HCT116 (cell line): ENCODE measurements at regions not wholly inside any gene's neighbourhood (a gene's known extent, or its start where the extent isn't known, plus 50 kb on each side); places are given as distances from the start of the nearest gene placed in this dataset.
"Not testable (repeated sequence)": the region's sequence is repeated elsewhere in the genome, so short reads cannot be mapped to it uniquely, and the experiment has no call there.

ENCODE experiments used
- ATAC-seq: fragments of 200-7000 bp; cut with Tn5 transposase; 2 replicates; pipeline ENCODE4 v1.9.1; 2020; ENCODE audit warnings: mild to moderate bottlenecking, moderate library complexity
- BruUV-seq: library from RNA; stranded (reverse); fragments of 400-500 nt; replicated peaks from 2 replicates; lab custom pipeline; 2021; lab: Mats Ljungman, UMichigan
- CTCF ChIA-PET: fragments of 300-600 bp; sonication (Branson Sonifier 250); formaldehyde crosslinking; loops from one replicate; lab custom pipeline; 2021; ENCODE audit warnings: antibody characterized with exemption; lab: Charles Lee
- POLR2A ChIA-PET: fragments of 300-600, 350-600 bp; sonication (Branson Sonifier 250); formaldehyde crosslinking; loops from one replicate; lab custom pipeline; 2021; ENCODE audit warnings: antibody characterized with exemption; lab: Charles Lee
- RAD21 ChIA-PET, 2 experiments: fragments of 300-600 bp; sonication (Branson Sonifier 250); formaldehyde crosslinking; loops; one replicate each; lab custom pipeline; 2023; ENCODE audit warnings: low total read pairs in 2 of 2; ENCODE audit not compliant: uncharacterized antibody in 2 of 2, unreplicated experiment in 2 of 2, low non-redundant PET in 1 of 2; lab: Charles Lee
- DNase-seq: peaks from one replicate; pipeline ENCODE4 v3.0.0-alpha.2; 2010; ENCODE audit warnings: low read depth, low spot score
- H2AFZ ChIP-seq: fragments of 200-600 bp; shearing (Covaris generic), sonication (generic); 2 replicates; pipeline ENCODE4 v1.6.1; 2017; ENCODE audit warnings: low read depth, mixed run types, mixed read lengths, antibody characterized with exemption, low read length; ENCODE audit not compliant: poor library complexity, severe bottlenecking
- H3K27ac ChIP-seq: 2 replicates; pipeline ENCODE4 v1.5.1; 2012; ENCODE audit warnings: low read depth, low read length
- H3K27me3 ChIP-seq: fragments of 200-600 bp; sonication (generic); 2 replicates; pipeline ENCODE4 v1.6.1; 2016; ENCODE audit warnings: mixed run types, low read length, mixed read lengths; ENCODE audit not compliant: insufficient read depth
- H3K36me3 ChIP-seq, 2 experiments: fragments of 200-500 bp in 1 of 2; fragments of 200-600 bp in 1 of 2; sonication (Bioruptor generic) in 1 of 2; sonication (generic) in 1 of 2; 2 replicates each; pipeline versions ENCODE4 v1.5.1 to v1.6.1; 2014 to 2016; ENCODE audit warnings: low read length in 2 of 2, inconsistent platforms in 1 of 2, mixed read lengths in 1 of 2, mixed run types in 1 of 2; ENCODE audit not compliant: insufficient read depth in 2 of 2, control insufficient read depth in 1 of 2
- H3K4me1 ChIP-seq, 2 experiments: fragments of 200-600 bp in 1 of 2; sonication (generic) in 1 of 2; 2 replicates each; pipeline versions ENCODE4 v1.5.1 to v1.6.1; 2012 to 2017; ENCODE audit warnings: low read length in 2 of 2, inconsistent platforms in 1 of 2, mild to moderate bottlenecking in 1 of 2, mixed read lengths in 1 of 2, mixed run types in 1 of 2, moderate library complexity in 1 of 2; ENCODE audit not compliant: insufficient read depth in 2 of 2, control insufficient read depth in 1 of 2
- H3K4me2 ChIP-seq: fragments of 200-600 bp; sonication (generic); 2 replicates; pipeline ENCODE4 v1.6.1; 2017; ENCODE audit warnings: mixed run types, low read length, mixed read lengths
- H3K4me3 ChIP-seq, 2 experiments: fragments of 200-600 bp in 1 of 2; sonication (generic) in 1 of 2; replicated peaks in 1 of 2; 2 replicates each; pipeline ENCODE4 v1.5.1; 2011 to 2016; ENCODE audit warnings: low read length in 2 of 2, control low read depth in 1 of 2, low read depth in 1 of 2, mild to moderate bottlenecking in 1 of 2, mixed read lengths in 1 of 2, mixed run types in 1 of 2
- H3K79me2 ChIP-seq: fragments of 200-600 bp; sonication (generic); 2 replicates; pipeline ENCODE4 v1.6.1; 2017; ENCODE audit warnings: mild to moderate bottlenecking, mixed run types, low read length, moderate library complexity, mixed read lengths; ENCODE audit not compliant: insufficient read depth
- H3K9ac ChIP-seq: fragments of 200-600 bp; sonication (generic); 2 replicates; pipeline ENCODE4 v1.6.1; 2016; ENCODE audit warnings: low read length, mixed read lengths
- H3K9me2 ChIP-seq: fragments of 200-600 bp; sonication (generic), shearing (Covaris generic); 2 replicates; pipeline ENCODE4 v1.6.1; 2017; ENCODE audit warnings: mixed run types, mild to moderate bottlenecking, moderate library complexity; ENCODE audit not compliant: insufficient read depth
- H3K9me3 ChIP-seq, 2 experiments: fragments of 200-500 bp in 1 of 2; fragments of 200-600 bp in 1 of 2; sonication (Bioruptor generic) in 1 of 2; sonication (generic) in 1 of 2; 2 replicates each; pipeline ENCODE4 v1.6.1; 2014 to 2017; ENCODE audit warnings: low read length in 2 of 2, mixed read lengths in 2 of 2, inconsistent platforms in 1 of 2, low read depth in 1 of 2, mild to moderate bottlenecking in 1 of 2, mixed run types in 1 of 2, moderate library complexity in 1 of 2; ENCODE audit not compliant: control insufficient read depth in 1 of 2, insufficient read depth in 1 of 2
- H4K20me1 ChIP-seq: fragments of 200-600 bp; sonication (generic), shearing (Covaris generic); 2 replicates; pipeline ENCODE4 v1.6.1; 2017; ENCODE audit warnings: mixed run types, mild to moderate bottlenecking, moderate library complexity; ENCODE audit not compliant: insufficient read depth
- CBX3 ChIP-seq: IDR thresholded peaks from 2 replicates; pipeline ENCODE4 v1.6.1; 2012; ENCODE audit warnings: low read depth
- EZH2phosphoT487 ChIP-seq: fragments of 200-600 bp; IDR thresholded peaks from 2 replicates; pipeline ENCODE4 v1.6.1; 2018; ENCODE audit warnings: antibody characterized with exemption, borderline replicate concordance
- RAD21 ChIP-seq: IDR thresholded peaks from 2 replicates; pipeline ENCODE4 v1.6.1; 2012; ENCODE audit warnings: low read depth, mild to moderate bottlenecking
- REST ChIP-seq: IDR thresholded peaks from 2 replicates; pipeline ENCODE4 v1.6.1; 2012; ENCODE audit warnings: low read depth
- intact Hi-C: fragments of 100-400 bp; cut with micrococcal nuclease; formaldehyde crosslinking; loops from 2 replicates; pipeline ENCODE4 v1.10.0; 2022

DNA sequence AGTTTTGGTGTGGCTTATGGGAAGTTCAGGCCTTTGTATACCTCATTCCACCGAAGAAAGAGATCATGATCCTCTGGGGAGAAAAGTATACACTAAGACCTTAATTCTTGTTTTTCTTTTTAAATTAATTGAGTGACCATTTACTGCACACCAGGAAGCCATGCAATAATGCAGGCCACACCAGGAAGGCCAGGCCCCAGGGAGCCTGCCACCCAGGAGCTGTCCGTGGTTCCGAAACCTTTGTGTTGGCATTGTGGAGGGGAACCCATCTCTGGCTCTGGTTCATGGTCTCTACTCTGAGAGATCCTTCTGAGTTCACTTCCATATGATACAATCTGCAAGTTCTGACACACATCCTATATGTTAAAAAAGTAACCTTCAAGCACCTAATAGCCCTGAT, 291.8 kb downstream of the MIAT start:
- Histone ChIP-seq H2AFZ (no peak overlapping the region), H3K4me3 (no peak overlapping the region), H3K79me2 (no peaks in the 10 kb centered on the region), H3K27ac (no peak overlapping the region), H3K9me2 (no peaks in the 10 kb centered on the region), H4K20me1 (no peaks in the 10 kb centered on the region), H3K9me3 (no peaks in the 10 kb centered on the region), H3K27me3 (peaks cover 41% of the 10 kb centered on the region), H3K4me1 (no peaks in the 10 kb centered on the region), H3K9ac (no peak overlapping the region), H3K4me2 (no peak overlapping the region), H3K36me3 (no peaks in the 10 kb centered on the region)
- CTCF ChIA-PET = no interaction called here
- DNase-seq (no peak), ATAC-seq (no peak)
- TF ChIP-seq REST = peak; percentile 67
- TF ChIP-seq RAD21 = no peak
- no peak for TF ChIP-seq EZH2phosphoT487
- TF ChIP-seq CBX3 = no peak
- intact Hi-C loops = no loop called here
- RAD21 ChIA-PET = no interaction called here
- POLR2A ChIA-PET = no interaction called here
- no TSS peak for BruUV-seq

DNA sequence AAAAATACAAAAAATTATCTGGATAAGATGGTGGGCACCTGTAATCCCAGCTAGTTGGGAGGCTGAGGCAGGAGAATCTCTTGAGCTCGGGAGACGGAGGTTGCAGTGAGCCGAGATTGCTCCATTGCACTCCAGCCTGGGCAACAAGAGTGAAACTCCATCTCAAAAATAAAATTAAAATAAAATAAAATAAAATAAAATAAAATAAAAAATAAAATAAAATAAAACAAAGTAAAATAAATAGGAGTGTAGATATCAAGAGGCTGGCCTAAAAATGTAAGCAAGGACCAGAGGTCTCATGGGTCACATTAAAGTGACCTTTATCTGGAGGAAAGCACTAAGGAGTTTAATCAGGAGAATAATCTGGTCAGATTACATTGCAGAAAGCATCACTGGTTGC, 293.8 kb downstream of the MIAT start:
- RAD21 ChIA-PET, CTCF ChIA-PET, ATAC-seq, H3K4me2 ChIP-seq, POLR2A ChIA-PET, H3K9ac ChIP-seq, H3K4me1 ChIP-seq, BruUV-seq, DNase-seq, H3K27ac ChIP-seq, H3K9me2 ChIP-seq, H3K79me2 ChIP-seq, H2AFZ ChIP-seq, H3K4me3 ChIP-seq, H3K36me3 ChIP-seq, H4K20me1 ChIP-seq, intact Hi-C loops, H3K9me3 ChIP-seq: not testable (repeated sequence)
- peaks cover 48% of the 10 kb centered on the region for H3K27me3 ChIP-seq
